ENCODE measurements at regions not wholly inside any gene's neighbourhood (a gene's known extent, or its start where the extent isn't known, plus 50 kb on each side); places are given as distances from the start of the nearest gene placed in this dataset.

GRCh38 chr6:125474061-125474460, 172.3 kb upstream of the HDDC2 start:
- Histone ChIP-seq H2BK120ac (ENCODE audit: low read depth, low read length, poor library complexity, severe bottlenecking) (no peak overlapping the region), H3K27me3 (ENCODE audit: insufficient read depth, low read length) (no peaks in the 10 kb centered on the region), H2AFZ (ENCODE audit: low read length) (no peak overlapping the region), H3K9me3 (ENCODE audit: control insufficient read depth, low read depth, low read length) (no peaks in the 10 kb centered on the region), H3K27ac (ENCODE audit: insufficient read length, low read depth, low read length) (no peak overlapping the region), H3K9ac (ENCODE audit: extremely low read depth, insufficient read length, low read length) (no peak overlapping the region), H2BK5ac (ENCODE audit: insufficient read length, low read length) (no peak overlapping the region), H3K4ac (ENCODE audit: low read depth, low read length) (no peak overlapping the region), H3T11ph (ENCODE audit: low read length) (no peak overlapping the region), H2BK12ac (ENCODE audit: insufficient read length, low read depth, low read length) (no peak overlapping the region), H3K14ac (ENCODE audit: insufficient read depth, low read length) (no peak overlapping the region), H3K23me2 (ENCODE audit: insufficient read length, low read depth, low read length, poor library complexity, severe bottlenecking) (no peaks in the 10 kb centered on the region), H4K91ac (ENCODE audit: insufficient read length, low read depth, low read length) (no peak overlapping the region), H4K20me1 (ENCODE audit: control insufficient read depth, insufficient read depth, insufficient read length) (no peaks in the 10 kb centered on the region), H4K8ac (replicated peaks; ENCODE audit: insufficient read length, low read depth, low read length) (no peak overlapping the region), H2AK5ac (ENCODE audit: insufficient read length, low read length) (no peak overlapping the region), H3K4me2 (ENCODE audit: insufficient read depth, insufficient read length, low read length) (no peak overlapping the region), H2BK20ac (ENCODE audit: low read depth, low read length, poor library complexity, severe bottlenecking) (no peak overlapping the region), H3K4me1 (ENCODE audit: insufficient read depth, low read length) (peaks cover 10% of the 10 kb centered on the region), H3K23ac (ENCODE audit: insufficient read length, low read depth, low read length) (no peak overlapping the region), H2BK15ac (ENCODE audit: low read depth, low read length) (no peak overlapping the region), H3K56ac (ENCODE audit: insufficient read length, low read depth, low read length) (no peak overlapping the region), H3K79me2 (ENCODE audit: insufficient read depth, low read length) (no peaks in the 10 kb centered on the region), H3K18ac (ENCODE audit: insufficient read length, low read depth, low read length) (no peak overlapping the region), H3K79me1 (ENCODE audit: insufficient read depth, low read depth, low read length, poor library complexity, severe bottlenecking) (no peaks in the 10 kb centered on the region), H4K5ac (ENCODE audit: insufficient read length, low read depth, low read length) (no peak overlapping the region)
- WGBS (ENCODE audit: extremely low coverage, insufficient read length, low lambda C conversion rate) = no CpG with 5 or more reads among the region's 1 CpG
- H3K4me1 Mint-ChIP-seq = peaks cover 15 to 16% of the 10 kb centered on the region in 2 experiments
- H3K4me3 Mint-ChIP-seq = no peak overlapping the region
- H3K27ac Mint-ChIP-seq = no peak overlapping the region; a peak in 1 of 7 replicates
- no peaks in the 10 kb centered on the region for H3K9me3 Mint-ChIP-seq
- no peak for TF ChIP-seq CTCF (conservative IDR thresholded peaks at IDR 0.05)
- DNase-seq = no peak
- H3K36me3 Mint-ChIP-seq (ENCODE audit: insufficient read depth in 1 of 3, low read depth in 3 of 3) = no peaks in the 10 kb centered on the region
- H3K27me3 Mint-ChIP-seq (ENCODE audit: low read depth) = no peaks in the 10 kb centered on the region; the same call in 1 of the 2 replicates
